Esophagus muscularis mucosa (tissue), 4 donors: ENCODE measurements at regions not wholly inside any gene's neighbourhood (a gene's known extent, or its start where the extent isn't known, plus 50 kb on each side); places are given as distances from the start of the nearest gene placed in this dataset.

ENCODE experiments used
- EP300 ChIP-seq: sonication (generic); formaldehyde crosslinking; IDR thresholded peaks from one replicate; pipeline ENCODE4 v1.6.1; 2017; ENCODE audit warnings: antibody characterized with exemption
- POLR2A ChIP-seq: fragments of 450-650 bp; IDR thresholded peaks from one replicate; pipeline ENCODE4 v1.6.1; 2017; ENCODE audit warnings: antibody characterized with exemption, moderate library complexity, mild to moderate bottlenecking, low read depth
- TF ChIP-seq, protein P1 (sequence below), 3 experiments: fragments of 200-600 bp in 2 of 3; fragments of 450-650 bp in 1 of 3; sonication (generic) in 2 of 3; IDR thresholded peaks; one replicate each; pipeline ENCODE4 v1.5.1; 2017 to 2019; ENCODE audit warnings: antibody characterized with exemption in 3 of 3, mild to moderate bottlenecking in 2 of 3, moderate library complexity in 1 of 3

DNA sequence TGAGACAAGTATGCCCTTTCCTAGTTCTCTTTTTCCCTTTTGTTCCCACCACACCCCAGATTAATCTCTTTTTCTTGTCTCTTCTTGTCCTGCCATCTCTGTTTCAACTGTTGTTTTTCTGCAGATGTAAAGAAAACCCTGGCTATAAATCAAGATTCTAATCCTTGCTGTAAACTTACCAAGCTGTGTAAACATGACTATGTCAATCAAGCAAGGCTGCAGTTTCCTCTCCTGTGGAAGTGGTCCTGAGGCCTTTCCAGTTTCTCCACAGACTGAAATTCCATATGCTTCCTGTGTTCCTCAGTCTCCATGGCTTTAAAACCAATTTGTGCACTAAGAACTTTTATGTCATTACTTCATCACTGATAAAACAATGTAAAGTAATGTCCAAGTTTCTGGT, 288.8 kb upstream of the PIK3C3 start:
- no peak for TF ChIP-seq POLR2A
- TF ChIP-seq EP300: no peak
- TF ChIP-seq, protein P1, sequence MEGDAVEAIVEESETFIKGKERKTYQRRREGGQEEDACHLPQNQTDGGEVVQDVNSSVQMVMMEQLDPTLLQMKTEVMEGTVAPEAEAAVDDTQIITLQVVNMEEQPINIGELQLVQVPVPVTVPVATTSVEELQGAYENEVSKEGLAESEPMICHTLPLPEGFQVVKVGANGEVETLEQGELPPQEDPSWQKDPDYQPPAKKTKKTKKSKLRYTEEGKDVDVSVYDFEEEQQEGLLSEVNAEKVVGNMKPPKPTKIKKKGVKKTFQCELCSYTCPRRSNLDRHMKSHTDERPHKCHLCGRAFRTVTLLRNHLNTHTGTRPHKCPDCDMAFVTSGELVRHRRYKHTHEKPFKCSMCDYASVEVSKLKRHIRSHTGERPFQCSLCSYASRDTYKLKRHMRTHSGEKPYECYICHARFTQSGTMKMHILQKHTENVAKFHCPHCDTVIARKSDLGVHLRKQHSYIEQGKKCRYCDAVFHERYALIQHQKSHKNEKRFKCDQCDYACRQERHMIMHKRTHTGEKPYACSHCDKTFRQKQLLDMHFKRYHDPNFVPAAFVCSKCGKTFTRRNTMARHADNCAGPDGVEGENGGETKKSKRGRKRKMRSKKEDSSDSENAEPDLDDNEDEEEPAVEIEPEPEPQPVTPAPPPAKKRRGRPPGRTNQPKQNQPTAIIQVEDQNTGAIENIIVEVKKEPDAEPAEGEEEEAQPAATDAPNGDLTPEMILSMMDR (IDR thresholded peaks at IDR 0.05): no peak
